Keratinocyte (primary cell): ENCODE measurements at regions not wholly inside any gene's neighbourhood (a gene's known extent, or its start where the extent isn't known, plus 50 kb on each side); places are given as distances from the start of the nearest gene placed in this dataset.

Source experiments
- DNase-seq: peaks from one replicate; pipeline ENCODE4 v3.0.0-alpha.2; 2011; ENCODE audit warnings: low read depth, missing footprints, low spot score
- FAIRE-seq: peaks from 2 replicates; lab custom pipeline; 2011; peaks lifted over from hg19 to GRCh38; lab: Jason Lieb, UNC
- H2AFZ ChIP-seq: 2 replicates; pipeline ENCODE4 v1.6.0; 2012; ENCODE audit warnings: low read length, control low read depth, inconsistent platforms; ENCODE audit not compliant: control insufficient read depth
- H3K27ac ChIP-seq: 2 replicates; pipeline ENCODE4 v1.5.1; 2011; ENCODE audit warnings: low read length; ENCODE audit not compliant: control insufficient read depth, insufficient read depth
- H3K27me3 ChIP-seq: 3 replicates; pipeline ENCODE4 v1.6.0; 2011; ENCODE audit warnings: low read length; ENCODE audit not compliant: control insufficient read depth, insufficient read depth; ENCODE audit errors: extremely low read depth
- H3K36me3 ChIP-seq, 2 experiments: 2 replicates in 1 of 2; 3 replicates in 1 of 2; pipeline ENCODE4 v1.5.1; 2011; ENCODE audit warnings: low read length in 2 of 2, mild to moderate bottlenecking in 1 of 2; ENCODE audit not compliant: control insufficient read depth in 2 of 2, insufficient read depth in 2 of 2; ENCODE audit errors: extremely low read depth in 1 of 2
- H3K4me1 ChIP-seq: 3 replicates; pipeline ENCODE4 v1.5.1; 2011; ENCODE audit warnings: low read length; ENCODE audit not compliant: control insufficient read depth, insufficient read depth; ENCODE audit errors: extremely low read depth
- H3K4me2 ChIP-seq: 3 replicates; pipeline ENCODE4 v1.6.0; 2011; ENCODE audit warnings: low read depth, low read length; ENCODE audit not compliant: control insufficient read depth, insufficient read depth; ENCODE audit errors: extremely low read depth
- H3K4me3 ChIP-seq, 3 experiments: fragments of 200-600 bp in 1 of 3; sonication (generic) in 1 of 3; 2 replicates in 2 of 3; 3 replicates in 1 of 3; pipeline ENCODE4 v1.5.1; 2011 to 2016; ENCODE audit warnings: low read length in 3 of 3, mild to moderate bottlenecking in 3 of 3, control low read depth in 2 of 3, inconsistent platforms in 1 of 3, low read depth in 1 of 3, mixed read lengths in 1 of 3, mixed run types in 1 of 3, moderate library complexity in 1 of 3; ENCODE audit not compliant: control insufficient read depth in 2 of 3, insufficient read depth in 2 of 3; ENCODE audit errors: extremely low read depth in 1 of 3
- H3K79me2 ChIP-seq: 2 replicates; pipeline ENCODE4 v1.6.0; 2012; ENCODE audit warnings: low read length; ENCODE audit not compliant: control insufficient read depth, insufficient read depth
- H3K9ac ChIP-seq: 3 replicates; pipeline ENCODE4 v1.6.0; 2011; ENCODE audit warnings: low read length; ENCODE audit not compliant: control insufficient read depth, insufficient read depth; ENCODE audit errors: extremely low read depth
- H3K9me1 ChIP-seq: 3 replicates; pipeline ENCODE4 v1.6.0; 2011; ENCODE audit warnings: low read length; ENCODE audit not compliant: control insufficient read depth, insufficient read depth; ENCODE audit errors: extremely low read depth
- H3K9me3 ChIP-seq: 2 replicates; pipeline ENCODE4 v1.5.1; 2012; ENCODE audit warnings: low read depth, low read length; ENCODE audit not compliant: control insufficient read depth
- H4K20me1 ChIP-seq: 3 replicates; pipeline ENCODE4 v1.6.0; 2011; ENCODE audit warnings: low read length; ENCODE audit not compliant: control insufficient read depth, insufficient read depth; ENCODE audit errors: extremely low read depth
- CTCF ChIP-seq, 3 experiments: IDR thresholded peaks in 1 of 3; conservative IDR thresholded peaks in 1 of 3; optimal IDR thresholded peaks in 1 of 3; 2 replicates in 2 of 3; 3 replicates in 1 of 3; pipeline versions ENCODE3 to v1.5.1; 2011; ENCODE audit warnings: low read length in 3 of 3, mild to moderate bottlenecking in 3 of 3, moderate library complexity in 2 of 3, control low read depth in 1 of 3, inconsistent platforms in 1 of 3; ENCODE audit not compliant: insufficient read depth in 2 of 3; ENCODE audit errors: extremely low read depth in 1 of 3
- EZH2 ChIP-seq: IDR thresholded peaks from one replicate; pipeline ENCODE4 v1.6.1; 2012; ENCODE audit warnings: inconsistent platforms, mild to moderate bottlenecking, low read length, moderate library complexity
- dilution Hi-C: fragments of 300-500 bp; cut with MboI; formaldehyde crosslinking; loops from one replicate; pipeline ENCODE4 v1.7.0; 2020; ENCODE audit warnings: low sequenced_read_pairs; ENCODE audit not compliant: extremely low pct_ligation_motif_present

GRCh38 chr3:22101351-22101750 is 350.3 kb upstream of the ZNF385D start:
- H2AFZ ChIP-seq, result no peak overlapping the region
- dilution Hi-C loops, result no loop called here
- TF ChIP-seq CTCF (optimal IDR thresholded peaks at IDR 0.05 in 1 of 3, IDR thresholded peaks at IDR 0.05 in 1 of 3, conservative IDR thresholded peaks at IDR 0.05 in 1 of 3; ENCODE audit: extremely low read depth in 1 of 3, insufficient read depth in 2 of 3, low read length in 3 of 3), result no peak
- no peaks in the 10 kb centered on the region for H3K9me1 ChIP-seq
- no peaks in the 10 kb centered on the region for H3K9me3 ChIP-seq
- no peaks in the 10 kb centered on the region for H3K79me2 ChIP-seq
- H3K36me3 ChIP-seq, result no peaks in the 10 kb centered on the region
- no peak overlapping the region for H3K9ac ChIP-seq
- H3K27me3 ChIP-seq, result no peaks in the 10 kb centered on the region
- H3K4me3 ChIP-seq, result no peak overlapping the region
- FAIRE-seq, result no peak
- H3K4me2 ChIP-seq, result no peak overlapping the region
- no peaks in the 10 kb centered on the region for H3K4me1 ChIP-seq
- no peak overlapping the region for H3K27ac ChIP-seq
- DNase-seq, result no peak
- no peaks in the 10 kb centered on the region for H4K20me1 ChIP-seq

- H3K4me3 ChIP-seq, result no peak overlapping the region
- no peak overlapping the region for H3K4me2 ChIP-seq
- H3K9me1 ChIP-seq, result no peaks in the 10 kb centered on the region
- dilution Hi-C loops, result no loop called here
- no peaks in the 10 kb centered on the region for H3K36me3 ChIP-seq
- no peak for TF ChIP-seq EZH2
- no peak for TF ChIP-seq CTCF (optimal IDR thresholded peaks at IDR 0.05 in 1 of 3, IDR thresholded peaks at IDR 0.05 in 1 of 3, conservative IDR thresholded peaks at IDR 0.05 in 1 of 3; ENCODE audit: extremely low read depth in 1 of 3, insufficient read depth in 2 of 3, low read length in 3 of 3)
- H3K79me2 ChIP-seq, result no peaks in the 10 kb centered on the region
- no peak overlapping the region for H3K9ac ChIP-seq
- no peaks in the 10 kb centered on the region for H3K9me3 ChIP-seq
- H4K20me1 ChIP-seq, result no peaks in the 10 kb centered on the region
- no peak overlapping the region for H2AFZ ChIP-seq
- no peaks in the 10 kb centered on the region for H3K27me3 ChIP-seq
- no peak for FAIRE-seq
- H3K27ac ChIP-seq, result no peak overlapping the region
- no peaks in the 10 kb centered on the region for H3K4me1 ChIP-seq
- no peak for DNase-seq
These were observed 350.8 kb upstream of the ZNF385D start for GRCh38 chr3:22101811-22102210.
